GM21360 (cell line): ENCODE measurements at regions not wholly inside any gene's neighbourhood (a gene's known extent, or its start where the extent isn't known, plus 50 kb on each side); places are given as distances from the start of the nearest gene placed in this dataset.

Experiments used
- ATAC-seq: cut with Tn5 transposase; IDR thresholded peaks from one replicate; pipeline ENCODE4 v1.9.1; 2021; ENCODE audit warnings: mild to moderate bottlenecking, moderate library complexity; ENCODE audit not compliant: unreplicated experiment

DNA sequence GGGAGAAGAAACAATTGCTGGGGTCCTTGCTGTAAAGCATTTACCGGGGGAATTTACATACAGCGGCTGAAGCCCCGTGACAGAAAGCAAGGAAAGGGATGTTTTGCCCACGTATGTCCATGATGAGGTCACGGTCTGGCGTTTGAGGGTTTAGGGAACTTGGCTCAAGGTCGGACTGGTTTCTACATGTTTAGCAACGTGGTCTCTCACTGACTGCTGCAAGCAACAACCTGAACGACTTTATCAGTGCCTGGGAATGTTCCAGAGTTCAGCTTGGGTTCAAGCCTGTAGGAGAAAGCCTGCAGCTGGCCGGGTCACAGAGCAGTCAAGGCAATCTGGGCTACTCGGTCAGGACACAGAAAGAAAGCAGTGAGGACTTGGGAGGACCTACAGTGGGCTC, 323.3 kb downstream of the AJAP1 start:
- no peak for ATAC-seq

DNA sequence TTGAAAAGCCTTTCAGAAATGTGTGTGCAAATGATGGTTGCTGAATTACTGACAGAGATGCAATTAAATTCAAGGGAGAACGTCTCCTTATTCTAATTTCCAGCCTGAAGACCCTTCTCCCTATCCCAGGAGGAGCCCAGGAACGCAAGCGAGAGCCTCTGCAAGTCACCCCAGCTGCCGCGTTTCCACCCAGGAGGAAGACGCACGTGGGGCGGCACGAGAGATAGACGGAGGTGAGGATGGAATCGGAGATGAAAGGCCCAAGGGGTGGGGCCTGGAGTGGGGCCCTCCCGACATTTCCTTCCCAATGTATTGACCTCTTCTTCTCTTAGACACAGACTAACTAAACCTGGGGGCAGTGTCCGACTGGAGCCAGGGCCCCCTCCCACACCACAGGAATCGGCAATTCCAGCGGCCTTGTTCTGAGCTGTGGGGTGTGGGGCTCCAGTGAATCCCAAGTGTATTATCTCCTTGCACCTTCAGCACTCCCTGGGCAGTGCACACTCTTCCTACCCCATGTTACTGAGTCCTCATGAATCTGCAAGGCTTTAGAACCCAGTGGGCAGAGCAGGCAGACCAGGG, 322.5 kb downstream of the AJAP1 start:
- no peak for ATAC-seq

GRCh38 chr1:4975856-4976255, 321.4 kb downstream of the AJAP1 start:
- ATAC-seq: no peak

DNA sequence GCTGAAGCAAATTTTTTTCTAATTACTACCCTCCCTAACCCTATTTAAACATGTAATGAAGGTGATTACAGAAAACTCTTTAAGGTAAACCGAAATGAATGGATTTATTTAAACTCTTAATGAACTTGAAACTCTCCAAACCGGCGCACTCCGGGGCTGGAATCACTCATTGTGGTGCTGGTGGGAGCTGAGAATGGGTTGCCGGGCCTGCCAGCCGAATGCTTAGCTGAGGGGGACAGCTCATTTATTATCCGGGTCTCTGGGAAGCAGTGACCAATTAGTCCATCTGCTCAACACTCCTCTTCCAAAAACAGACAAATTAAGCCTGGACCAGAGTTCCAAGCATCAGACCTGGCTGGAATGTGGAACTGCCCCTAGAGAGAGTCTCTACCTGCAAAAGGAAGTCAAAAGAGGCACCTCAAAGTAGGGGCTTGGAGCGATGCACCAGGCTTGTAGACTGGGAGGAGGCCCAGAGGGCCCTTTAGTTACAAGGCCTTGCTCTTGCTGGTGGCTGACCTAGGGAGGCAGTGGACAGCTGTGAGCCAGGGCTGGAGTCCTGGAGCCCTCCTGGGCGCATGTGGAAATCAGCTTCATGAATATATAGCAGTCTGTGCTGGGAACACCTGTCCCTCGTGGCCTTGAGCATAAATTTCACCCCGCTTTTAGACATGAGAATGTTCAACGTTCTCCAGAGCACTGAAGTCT, 320.7 kb downstream of the AJAP1 start:
- ATAC-seq: no peak

GRCh38 chr1:4973341-4973740, 318.9 kb downstream of the AJAP1 start:
- no peak for ATAC-seq

DNA sequence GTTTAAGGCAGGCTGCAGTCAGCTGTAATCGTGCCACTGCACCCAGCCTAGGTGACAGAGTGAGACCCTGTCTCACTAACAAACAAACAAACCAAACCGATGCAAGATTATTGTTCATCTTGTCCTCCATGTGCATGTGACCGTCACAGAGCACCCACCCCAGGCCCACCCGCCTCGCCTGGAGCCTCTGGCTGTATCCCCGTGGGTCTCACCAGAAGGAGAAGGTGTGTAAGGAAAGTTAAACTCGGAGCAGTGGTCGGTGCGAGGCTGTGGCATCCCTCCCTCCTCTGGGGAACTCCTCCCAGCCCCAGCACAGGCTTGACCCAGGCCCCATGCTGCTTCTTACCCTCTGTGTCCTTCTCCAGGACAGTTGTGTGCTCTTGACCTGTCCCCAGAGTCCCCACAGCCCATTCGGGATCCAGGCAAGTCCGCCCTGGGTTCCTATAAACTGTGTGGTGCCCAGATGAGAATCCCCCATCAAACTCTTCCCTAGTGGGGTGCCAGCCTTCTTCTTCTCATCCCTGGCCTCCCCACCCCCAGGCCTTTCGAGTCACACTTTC, 318.4 kb downstream of the AJAP1 start:
- ATAC-seq: no peak

- no peak for ATAC-seq
These were observed 317.3 kb downstream of the AJAP1 start for GRCh38 chr1:4971666-4972065.

DNA sequence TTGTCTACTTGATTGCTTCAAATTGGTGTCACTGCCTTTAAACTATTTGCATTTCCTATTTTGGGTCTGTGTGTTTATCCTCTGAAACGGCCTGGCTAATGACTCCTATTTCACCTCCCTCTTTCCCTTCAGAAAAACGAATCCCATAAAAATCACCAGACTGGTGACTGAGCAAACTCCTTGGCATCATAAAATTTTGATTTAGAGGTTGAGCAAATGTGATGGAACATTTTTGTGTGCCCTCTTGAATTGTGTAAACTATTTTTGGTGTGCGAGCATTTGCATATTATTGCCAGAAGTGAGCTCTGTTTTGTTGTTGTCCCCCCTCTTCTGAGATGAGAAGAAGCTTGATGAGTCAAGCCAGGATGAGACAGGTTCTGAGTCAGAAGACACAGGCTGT, 316.1 kb downstream of the AJAP1 start:
- ATAC-seq: no peak

DNA sequence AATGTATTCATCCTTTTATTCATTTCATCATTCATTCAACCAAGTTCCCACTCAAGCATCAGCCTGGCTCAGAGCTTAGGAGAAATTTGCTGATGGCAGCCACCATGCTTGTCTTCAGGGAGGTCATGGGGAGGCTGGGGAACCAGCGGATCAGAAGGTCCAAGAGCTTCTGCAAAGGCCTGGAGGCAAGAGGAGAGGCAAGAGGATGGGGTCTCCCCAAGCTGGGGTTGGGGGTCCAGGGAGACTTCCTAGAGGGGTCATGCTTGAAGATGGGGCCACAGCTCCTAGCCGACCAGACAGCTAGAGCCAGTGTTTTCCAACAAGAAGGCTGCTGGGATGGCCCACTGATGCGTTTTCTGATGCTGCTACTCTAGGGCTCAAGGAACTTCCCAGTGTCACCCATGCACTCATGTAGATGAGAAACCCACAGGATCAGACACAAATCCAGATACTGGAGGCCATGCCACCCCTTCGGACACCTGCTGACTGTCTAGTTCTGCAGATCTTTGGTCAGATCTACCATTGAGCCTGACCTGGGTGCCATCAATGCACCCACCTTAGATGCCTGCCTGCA, 315.2 kb downstream of the AJAP1 start:
- no peak for ATAC-seq

- no peak for ATAC-seq
These were observed 311.1 kb downstream of the AJAP1 start for GRCh38 chr1:4965346-4966075.

GRCh38 chr1:4964634-4965345, 310.4 kb downstream of the AJAP1 start:
- ATAC-seq: no peak

DNA sequence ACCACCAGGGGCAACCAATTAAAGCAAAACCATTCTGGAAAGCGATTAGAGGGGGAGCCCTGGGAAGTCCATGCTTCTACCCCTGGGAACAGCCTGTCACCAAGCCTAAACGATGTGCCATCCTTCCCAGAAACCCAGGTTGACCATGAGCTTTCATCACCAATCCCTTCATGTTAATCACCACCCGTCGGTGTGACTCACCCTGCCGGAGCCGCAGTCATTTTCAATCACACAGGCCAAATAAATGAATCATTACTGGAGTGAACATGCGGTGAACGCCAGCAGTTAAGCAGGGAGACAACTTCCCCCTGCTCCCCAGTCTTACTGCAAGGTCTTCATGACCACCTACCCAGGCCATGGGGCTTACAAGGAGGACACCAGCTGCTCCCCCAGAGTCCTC, 308.8 kb downstream of the AJAP1 start:
- ATAC-seq: no peak

DNA sequence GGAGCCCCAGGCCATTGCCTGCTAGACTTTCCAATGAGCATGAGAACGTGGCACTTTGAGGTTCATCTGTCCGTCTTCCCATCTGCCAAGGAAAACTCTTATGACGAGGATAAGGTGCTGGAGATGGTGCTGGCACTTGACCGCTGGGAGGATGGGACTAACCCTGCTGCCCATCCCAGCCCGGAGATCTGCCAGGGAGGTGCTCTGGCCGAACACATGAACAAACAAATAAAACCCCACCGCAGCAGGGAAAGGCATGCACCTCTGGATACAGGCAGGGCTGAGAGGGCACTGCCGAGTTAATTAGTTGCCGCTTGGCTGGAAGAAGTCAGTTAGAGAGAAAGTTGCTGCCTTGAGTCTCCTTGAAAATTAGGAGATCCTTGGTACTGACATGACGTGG, 308.4 kb downstream of the AJAP1 start:
- ATAC-seq: no peak

DNA sequence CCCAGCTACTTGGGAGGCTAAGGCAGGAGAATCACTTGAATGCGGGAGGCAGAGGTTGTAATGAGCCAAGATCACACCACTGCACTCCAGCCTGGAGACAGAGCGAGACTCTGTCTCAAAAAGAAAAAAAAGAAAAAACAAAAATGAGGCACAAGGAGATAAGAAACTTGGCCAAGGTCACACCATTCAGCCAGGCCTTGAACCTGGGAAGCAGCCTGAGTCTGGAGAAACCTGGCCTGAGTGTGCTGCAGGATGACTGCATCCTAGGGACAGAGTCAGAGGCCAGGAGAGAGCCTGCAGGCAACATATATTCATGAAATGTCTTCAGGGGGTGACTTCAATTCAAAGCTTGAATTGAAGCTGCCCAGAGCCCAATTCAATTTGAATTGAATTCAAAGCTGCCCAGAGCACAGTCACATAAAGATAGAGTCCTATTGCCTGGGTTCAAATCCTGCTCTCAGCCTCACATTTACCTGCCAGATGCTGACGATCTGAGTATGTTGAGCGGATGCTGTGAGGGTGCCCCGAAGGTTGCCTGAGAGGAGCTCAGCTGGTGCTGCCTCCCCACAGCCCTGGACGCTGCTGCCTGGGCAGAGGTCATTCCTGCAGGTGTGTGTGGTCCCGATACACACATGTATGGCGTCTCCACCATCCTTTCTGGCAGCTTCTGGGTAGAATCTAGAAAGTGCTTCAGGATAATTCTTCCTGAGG, 307.7 kb downstream of the AJAP1 start:
- ATAC-seq: no peak

- ATAC-seq: no peak
These were observed 306.5 kb downstream of the AJAP1 start for GRCh38 chr1:4960782-4961475.

DNA sequence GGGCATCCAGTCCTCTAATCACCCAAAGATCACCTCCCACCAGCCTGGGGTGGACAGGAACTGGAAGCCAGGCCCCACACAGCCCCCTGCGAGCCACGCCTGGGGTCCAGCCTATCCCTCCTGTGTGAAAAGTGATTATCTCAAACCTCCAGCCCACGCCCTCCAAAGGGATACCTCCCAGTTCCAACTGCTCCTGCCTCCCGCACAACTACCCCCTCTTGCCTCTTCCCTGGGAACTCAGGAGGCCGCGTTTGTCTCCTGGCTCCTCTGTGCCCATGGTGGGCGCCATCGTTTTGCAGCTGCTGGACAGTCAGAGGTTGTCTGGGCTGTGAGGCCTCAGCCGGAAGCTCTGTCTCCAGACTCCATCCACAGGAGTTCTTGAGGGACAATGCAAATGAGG, 305.9 kb downstream of the AJAP1 start:
- ATAC-seq: no peak

- no peak for ATAC-seq
These were observed 304.8 kb downstream of the AJAP1 start for GRCh38 chr1:4959216-4959615.

DNA sequence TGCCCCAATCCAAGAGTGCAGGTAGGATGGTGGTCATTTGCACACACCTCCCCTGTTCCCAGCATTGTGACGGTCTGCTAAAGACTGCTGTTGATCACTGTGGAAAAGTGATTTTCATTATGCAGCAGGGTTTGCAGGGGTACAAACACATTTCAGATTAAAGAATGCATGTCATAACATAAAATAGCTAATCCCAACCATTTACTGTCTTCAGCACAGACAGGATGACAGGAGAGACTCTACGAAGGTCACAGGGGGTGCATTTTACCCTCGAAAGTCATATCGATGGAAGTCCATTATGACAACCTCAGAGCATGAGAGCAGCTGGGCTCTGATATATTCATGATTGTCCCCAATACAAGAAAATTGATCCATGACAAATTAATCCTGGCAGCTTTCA, 302.6 kb downstream of the AJAP1 start:
- no peak for ATAC-seq

DNA sequence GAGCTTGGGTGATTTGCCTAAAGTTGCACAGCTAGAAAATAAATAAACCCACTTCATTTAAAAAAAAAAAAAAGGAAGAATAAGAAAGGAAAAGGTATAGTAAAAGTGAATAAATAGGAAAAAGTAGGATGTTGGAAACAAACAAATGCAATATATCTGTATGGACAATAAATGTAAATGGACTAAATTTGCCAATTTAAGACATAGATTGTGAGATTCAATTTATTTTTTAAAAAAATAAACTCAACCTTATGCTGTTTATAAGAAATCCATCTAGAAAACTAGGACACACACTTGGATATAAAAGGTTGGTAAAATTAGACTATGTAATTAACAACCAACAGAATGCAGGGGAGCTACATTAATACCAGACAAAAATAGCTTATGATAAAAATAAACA, 300.0 kb downstream of the AJAP1 start:
- no peak for ATAC-seq

- no peak for ATAC-seq
These were observed 297.2 kb downstream of the AJAP1 start for GRCh38 chr1:4951601-4952000.
